ENCODE measurements at regions not wholly inside any gene's neighbourhood (a gene's known extent, or its start where the extent isn't known, plus 50 kb on each side); places are given as distances from the start of the nearest gene placed in this dataset.

DNA sequence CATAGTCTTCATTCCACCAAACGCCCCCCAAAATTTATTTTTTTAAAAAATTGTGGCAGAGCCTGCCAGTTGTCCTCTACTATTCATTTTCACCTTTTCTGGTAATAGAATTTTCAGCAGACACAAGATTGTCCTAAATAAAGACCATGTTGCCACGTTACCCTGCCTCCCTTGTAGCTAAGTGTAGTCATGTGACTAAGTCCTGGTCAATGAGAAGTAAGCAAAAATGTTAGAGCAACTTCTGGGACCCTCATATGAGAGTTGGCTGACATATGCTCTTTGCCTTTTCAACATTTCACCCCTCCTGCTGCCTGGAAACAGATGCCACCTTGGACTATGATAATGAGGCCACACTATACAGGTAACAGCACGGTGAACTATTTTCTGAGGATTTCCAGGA, 203.1 kb downstream of the PIK3R1 start:
- TF ChIP-seq CTCF (conservative IDR thresholded peaks at IDR 0.05; ENCODE audit: low read depth, low read length): no peak
- no peak for TF ChIP-seq EZH2 (IDR thresholded peaks at IDR 0.05; ENCODE audit: borderline replicate concordance, low read depth, low read length, poor library complexity, severe bottlenecking)

All from A673 (cell line).